Caco-2 (cell line): ENCODE measurements at regions not wholly inside any gene's neighbourhood (a gene's known extent, or its start where the extent isn't known, plus 50 kb on each side); places are given as distances from the start of the nearest gene placed in this dataset.

Source experiments
- BruUV-seq: library from RNA; stranded (reverse); fragments of 400-500 nt; replicated peaks from 2 replicates; lab custom pipeline; 2021; lab: Mats Ljungman, UMichigan
- CTCF ChIA-PET: fragments of 300-600 bp; sonication (Branson Sonifier 250); formaldehyde crosslinking; loops from one replicate; lab custom pipeline; 2022; ENCODE audit warnings: antibody characterized with exemption; lab: Charles Lee
- POLR2A ChIA-PET: fragments of 300-600 bp; sonication (Branson Sonifier 250); formaldehyde crosslinking; loops from one replicate; lab custom pipeline; 2022; ENCODE audit warnings: antibody characterized with exemption; lab: Charles Lee
- DNase-seq, 2 experiments: peaks; one replicate each; pipeline versions ENCODE4 v3.0.0 to v3.0.0-alpha.2; 2020 to 2022
- H3K27me3 ChIP-seq: replicated peaks from 2 replicates; pipeline ENCODE4 v1.6.0; 2011; ENCODE audit warnings: low read length; ENCODE audit not compliant: control insufficient read depth, insufficient read depth
- H3K36me3 ChIP-seq: 2 replicates; pipeline ENCODE4 v1.5.1; 2011; ENCODE audit warnings: low read length; ENCODE audit not compliant: control insufficient read depth, insufficient read depth
- H3K4me1 ChIP-seq: fragments of 250-450 bp; sonication (Bioruptor Pico); 2 replicates; pipeline ENCODE4 v1.5.1; 2020; ENCODE audit warnings: mild to moderate bottlenecking
- H3K4me3 ChIP-seq: 2 replicates; pipeline ENCODE4 v1.5.1; 2011; ENCODE audit warnings: low read depth, mild to moderate bottlenecking, control low read depth, low read length
- H3K9me3 ChIP-seq: fragments of 250-450 bp; sonication (Bioruptor Pico); 2 replicates; pipeline ENCODE4 v1.5.1; 2020; ENCODE audit warnings: mild to moderate bottlenecking, moderate library complexity
- H3K27ac Mint-ChIP-seq: one replicate; pipeline ENCODE4 v1.8.0; 2022; ENCODE audit warnings: mixed read lengths; ENCODE audit not compliant: unreplicated experiment
- H3K27me3 Mint-ChIP-seq: one replicate; pipeline ENCODE4 v1.8.0; 2022; ENCODE audit warnings: mixed read lengths; ENCODE audit not compliant: insufficient read depth, unreplicated experiment
- H3K36me3 Mint-ChIP-seq: one replicate; pipeline ENCODE4 v1.8.0; 2022; ENCODE audit warnings: mild to moderate bottlenecking, mixed read lengths; ENCODE audit not compliant: insufficient read depth, unreplicated experiment
- H3K4me1 Mint-ChIP-seq: one replicate; pipeline ENCODE4 v1.8.0; 2022; ENCODE audit warnings: low read depth, mixed read lengths; ENCODE audit not compliant: unreplicated experiment
- H3K4me3 Mint-ChIP-seq: one replicate; pipeline ENCODE4 v1.8.0; 2022; ENCODE audit warnings: mild to moderate bottlenecking, moderate library complexity, mixed read lengths; ENCODE audit not compliant: unreplicated experiment
- H3K9me3 Mint-ChIP-seq: one replicate; pipeline ENCODE4 v1.8.0; 2022; ENCODE audit warnings: mixed read lengths; ENCODE audit not compliant: unreplicated experiment
- CTCF ChIP-seq, 2 experiments: fragments of 200-600 bp in 1 of 2; IDR thresholded peaks; 1 replicate in 1 of 2; 2 replicates in 1 of 2; pipeline versions ENCODE4 v1.5.1 to v1.8.0; 2011 to 2022; ENCODE audit warnings: antibody characterized with exemption in 1 of 2, control low read depth in 1 of 2, inconsistent platforms in 1 of 2, low read depth in 1 of 2, low read length in 1 of 2, mild to moderate bottlenecking in 1 of 2, moderate library complexity in 1 of 2; ENCODE audit not compliant: insufficient read depth in 1 of 2, severe bottlenecking in 1 of 2, unreplicated experiment in 1 of 2
- intact Hi-C: fragments of 100-400 bp; cut with micrococcal nuclease; formaldehyde crosslinking; loops from one replicate; pipeline ENCODE4 v1.10.0; 2022; ENCODE audit not compliant: unreplicated experiment

GRCh38 chr6:119800526-119800925 is 451.0 kb upstream of the MAN1A1 start:
- no peak for TF ChIP-seq CTCF (IDR thresholded peaks at IDR 0.05; ENCODE audit: insufficient read depth in 1 of 2, low read depth in 1 of 2, low read length in 1 of 2, severe bottlenecking in 1 of 2, unreplicated experiment in 1 of 2)
- Mint-ChIP-seq H3K27me3 (peaks cover 4% of the 10 kb centered on the region), H3K4me3 (no peak overlapping the region), H3K36me3 (no peaks in the 10 kb centered on the region), H3K9me3 (no peaks in the 10 kb centered on the region), H3K27ac (no peak overlapping the region), H3K4me1 (no peaks in the 10 kb centered on the region)
- POLR2A ChIA-PET = no interaction called here
- Histone ChIP-seq H3K4me3 (no peak overlapping the region), H3K4me1 (no peaks in the 10 kb centered on the region), H3K9me3 (no peaks in the 10 kb centered on the region), H3K27me3 (no peaks in the 10 kb centered on the region), H3K36me3 (no peaks in the 10 kb centered on the region)
- intact Hi-C loops = no loop called here
- DNase-seq = no peak
- no TSS peak for BruUV-seq
- CTCF ChIA-PET = no interaction called here

DNA sequence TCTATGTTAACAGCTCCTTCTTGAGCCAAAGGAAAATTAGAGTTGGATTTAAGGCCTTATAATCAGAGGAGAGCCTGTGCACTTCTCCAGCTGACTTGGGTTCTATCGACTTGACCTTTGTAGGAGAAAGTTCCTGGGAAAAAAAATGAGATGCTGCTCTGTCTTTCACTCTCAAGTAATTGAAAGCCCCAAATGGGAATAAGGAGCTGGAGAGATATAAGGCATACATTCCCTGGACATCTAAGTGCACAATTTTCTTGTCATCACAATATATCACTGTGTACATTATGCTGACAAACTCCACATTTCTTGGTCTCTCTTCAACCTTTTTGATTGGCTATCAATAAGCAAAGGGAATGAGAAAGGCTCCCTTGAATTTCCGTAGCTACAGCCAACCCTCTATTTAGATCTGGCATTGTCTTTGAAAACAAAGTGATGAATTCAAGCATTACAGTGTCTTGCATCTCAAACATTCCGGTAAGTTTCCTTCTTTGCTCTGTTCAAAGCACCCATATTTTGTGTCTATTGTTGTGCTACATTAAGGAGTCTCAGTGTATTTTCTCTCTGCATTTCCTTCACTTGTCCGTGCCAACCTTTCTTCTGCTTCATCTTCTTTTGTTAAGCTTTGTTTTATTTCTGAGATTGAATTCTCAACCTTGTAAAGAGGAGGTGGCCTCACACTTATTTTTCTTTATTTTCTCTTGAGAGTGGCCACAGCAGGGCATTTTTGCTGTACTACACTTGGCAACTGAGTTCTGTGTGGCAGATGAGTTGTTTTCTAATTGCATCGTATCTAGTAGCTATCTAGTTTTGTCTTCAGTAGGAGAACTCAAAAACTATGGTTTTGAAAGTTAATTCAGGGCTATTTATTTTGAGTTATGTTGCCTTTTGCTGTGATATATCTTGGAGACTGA is 450.3 kb upstream of the MAN1A1 start:
- Mint-ChIP-seq H3K4me1 (no peaks in the 10 kb centered on the region), H3K36me3 (no peaks in the 10 kb centered on the region), H3K27ac (no peak overlapping the region), H3K9me3 (no peaks in the 10 kb centered on the region), H3K4me3 (no peak overlapping the region), H3K27me3 (peaks cover 4% of the 10 kb centered on the region)
- intact Hi-C loops = no loop called here
- no TSS peak for BruUV-seq
- Histone ChIP-seq H3K36me3 (no peaks in the 10 kb centered on the region), H3K9me3 (no peaks in the 10 kb centered on the region), H3K27me3 (no peaks in the 10 kb centered on the region), H3K4me1 (no peaks in the 10 kb centered on the region), H3K4me3 (no peak overlapping the region)
- CTCF ChIA-PET = no interaction called here
- no peak for TF ChIP-seq CTCF (IDR thresholded peaks at IDR 0.05; ENCODE audit: insufficient read depth in 1 of 2, low read depth in 1 of 2, low read length in 1 of 2, severe bottlenecking in 1 of 2, unreplicated experiment in 1 of 2)
- DNase-seq = no peak
- POLR2A ChIA-PET = no interaction called here

- Mint-ChIP-seq H3K27ac (no peak overlapping the region), H3K4me1 (no peaks in the 10 kb centered on the region), H3K9me3 (peaks cover 4% of the 10 kb centered on the region), H3K27me3 (no peaks in the 10 kb centered on the region), H3K36me3 (no peaks in the 10 kb centered on the region), H3K4me3 (no peak overlapping the region)
- CTCF ChIA-PET = no interaction called here
- Histone ChIP-seq H3K4me3 (no peak overlapping the region), H3K36me3 (no peaks in the 10 kb centered on the region), H3K4me1 (no peaks in the 10 kb centered on the region), H3K27me3 (no peaks in the 10 kb centered on the region), H3K9me3 (no peaks in the 10 kb centered on the region)
- no peak for DNase-seq
- no TSS peak for BruUV-seq
- TF ChIP-seq CTCF (IDR thresholded peaks at IDR 0.05; ENCODE audit: insufficient read depth in 1 of 2, low read depth in 1 of 2, low read length in 1 of 2, severe bottlenecking in 1 of 2, unreplicated experiment in 1 of 2) = no peak
- intact Hi-C loops = no loop called here
- POLR2A ChIA-PET = no interaction called here
These were observed 442.2 kb upstream of the MAN1A1 start for GRCh38 chr6:119791736-119792135.
